Keratinocyte (primary cell): ENCODE measurements at regions not wholly inside any gene's neighbourhood (a gene's known extent, or its start where the extent isn't known, plus 50 kb on each side); places are given as distances from the start of the nearest gene placed in this dataset.
A peak's percentile ranks its signal among the peaks of the same experiment; 100 is the strongest.

Source experiments
- DNase-seq: peaks from one replicate; pipeline ENCODE4 v3.0.0-alpha.2; 2011; ENCODE audit warnings: low read depth, missing footprints, low spot score
- FAIRE-seq: peaks from 2 replicates; lab custom pipeline; 2011; peaks lifted over from hg19 to GRCh38; lab: Jason Lieb, UNC
- H2AFZ ChIP-seq: 2 replicates; pipeline ENCODE4 v1.6.0; 2012; ENCODE audit warnings: low read length, control low read depth, inconsistent platforms; ENCODE audit not compliant: control insufficient read depth
- H3K27ac ChIP-seq: 2 replicates; pipeline ENCODE4 v1.5.1; 2011; ENCODE audit warnings: low read length; ENCODE audit not compliant: control insufficient read depth, insufficient read depth
- H3K27me3 ChIP-seq: 3 replicates; pipeline ENCODE4 v1.6.0; 2011; ENCODE audit warnings: low read length; ENCODE audit not compliant: control insufficient read depth, insufficient read depth; ENCODE audit errors: extremely low read depth
- H3K36me3 ChIP-seq, 2 experiments: 2 replicates in 1 of 2; 3 replicates in 1 of 2; pipeline ENCODE4 v1.5.1; 2011; ENCODE audit warnings: low read length in 2 of 2, mild to moderate bottlenecking in 1 of 2; ENCODE audit not compliant: control insufficient read depth in 2 of 2, insufficient read depth in 2 of 2; ENCODE audit errors: extremely low read depth in 1 of 2
- H3K4me1 ChIP-seq: 3 replicates; pipeline ENCODE4 v1.5.1; 2011; ENCODE audit warnings: low read length; ENCODE audit not compliant: control insufficient read depth, insufficient read depth; ENCODE audit errors: extremely low read depth
- H3K4me2 ChIP-seq: 3 replicates; pipeline ENCODE4 v1.6.0; 2011; ENCODE audit warnings: low read depth, low read length; ENCODE audit not compliant: control insufficient read depth, insufficient read depth; ENCODE audit errors: extremely low read depth
- H3K4me3 ChIP-seq, 3 experiments: fragments of 200-600 bp in 1 of 3; sonication (generic) in 1 of 3; 2 replicates in 2 of 3; 3 replicates in 1 of 3; pipeline ENCODE4 v1.5.1; 2011 to 2016; ENCODE audit warnings: low read length in 3 of 3, mild to moderate bottlenecking in 3 of 3, control low read depth in 2 of 3, inconsistent platforms in 1 of 3, low read depth in 1 of 3, mixed read lengths in 1 of 3, mixed run types in 1 of 3, moderate library complexity in 1 of 3; ENCODE audit not compliant: control insufficient read depth in 2 of 3, insufficient read depth in 2 of 3; ENCODE audit errors: extremely low read depth in 1 of 3
- H3K79me2 ChIP-seq: 2 replicates; pipeline ENCODE4 v1.6.0; 2012; ENCODE audit warnings: low read length; ENCODE audit not compliant: control insufficient read depth, insufficient read depth
- H3K9ac ChIP-seq: 3 replicates; pipeline ENCODE4 v1.6.0; 2011; ENCODE audit warnings: low read length; ENCODE audit not compliant: control insufficient read depth, insufficient read depth; ENCODE audit errors: extremely low read depth
- H3K9me1 ChIP-seq: 3 replicates; pipeline ENCODE4 v1.6.0; 2011; ENCODE audit warnings: low read length; ENCODE audit not compliant: control insufficient read depth, insufficient read depth; ENCODE audit errors: extremely low read depth
- H3K9me3 ChIP-seq: 2 replicates; pipeline ENCODE4 v1.5.1; 2012; ENCODE audit warnings: low read depth, low read length; ENCODE audit not compliant: control insufficient read depth
- H4K20me1 ChIP-seq: 3 replicates; pipeline ENCODE4 v1.6.0; 2011; ENCODE audit warnings: low read length; ENCODE audit not compliant: control insufficient read depth, insufficient read depth; ENCODE audit errors: extremely low read depth
- CTCF ChIP-seq, 3 experiments: IDR thresholded peaks in 1 of 3; conservative IDR thresholded peaks in 1 of 3; optimal IDR thresholded peaks in 1 of 3; 2 replicates in 2 of 3; 3 replicates in 1 of 3; pipeline versions ENCODE3 to v1.5.1; 2011; ENCODE audit warnings: low read length in 3 of 3, mild to moderate bottlenecking in 3 of 3, moderate library complexity in 2 of 3, control low read depth in 1 of 3, inconsistent platforms in 1 of 3; ENCODE audit not compliant: insufficient read depth in 2 of 3; ENCODE audit errors: extremely low read depth in 1 of 3
- EZH2 ChIP-seq: IDR thresholded peaks from one replicate; pipeline ENCODE4 v1.6.1; 2012; ENCODE audit warnings: inconsistent platforms, mild to moderate bottlenecking, low read length, moderate library complexity
- dilution Hi-C: fragments of 300-500 bp; cut with MboI; formaldehyde crosslinking; loops from one replicate; pipeline ENCODE4 v1.7.0; 2020; ENCODE audit warnings: low sequenced_read_pairs; ENCODE audit not compliant: extremely low pct_ligation_motif_present

GRCh38 chr20:61027218-61027617 is 224.8 kb upstream of the CDH4 start:
- no peaks in the 10 kb centered on the region for H3K79me2 ChIP-seq
- no peak overlapping the region for H3K4me3 ChIP-seq
- FAIRE-seq (no peak), DNase-seq (no peak)
- peaks cover 18% of the 10 kb centered on the region for H3K27me3 ChIP-seq
- dilution Hi-C loops: no loop called here
- H3K27ac ChIP-seq: no peak overlapping the region
- no peak overlapping the region for H3K4me2 ChIP-seq
- no peak overlapping the region for H2AFZ ChIP-seq
- H3K36me3 ChIP-seq: no peaks in the 10 kb centered on the region
- no peaks in the 10 kb centered on the region for H3K9me1 ChIP-seq
- H3K4me1 ChIP-seq: no peaks in the 10 kb centered on the region
- no peaks in the 10 kb centered on the region for H3K9me3 ChIP-seq
- no peak overlapping the region for H3K9ac ChIP-seq
- H4K20me1 ChIP-seq: no peaks in the 10 kb centered on the region
- TF ChIP-seq CTCF (optimal IDR thresholded peaks at IDR 0.05 in 1 of 3, IDR thresholded peaks at IDR 0.05 in 1 of 3, conservative IDR thresholded peaks at IDR 0.05 in 1 of 3; ENCODE audit: extremely low read depth in 1 of 3, insufficient read depth in 2 of 3, low read length in 3 of 3): no peak
- TF ChIP-seq EZH2: no peak

GRCh38 chr20:61030130-61030529 is 221.9 kb upstream of the CDH4 start:
- no peaks in the 10 kb centered on the region for H3K36me3 ChIP-seq
- no peaks in the 10 kb centered on the region for H3K79me2 ChIP-seq
- no peak overlapping the region for H2AFZ ChIP-seq
- no peak overlapping the region for H3K4me3 ChIP-seq
- peak; percentile 13 for FAIRE-seq
- H3K27ac ChIP-seq: no peak overlapping the region
- H3K9ac ChIP-seq: no peak overlapping the region
- H3K9me1 ChIP-seq: no peaks in the 10 kb centered on the region
- H3K4me2 ChIP-seq: no peak overlapping the region
- dilution Hi-C loops: no loop called here
- DNase-seq: no peak
- H3K27me3 ChIP-seq: peaks cover 7% of the 10 kb centered on the region
- TF ChIP-seq CTCF (optimal IDR thresholded peaks at IDR 0.05 in 1 of 3, IDR thresholded peaks at IDR 0.05 in 1 of 3, conservative IDR thresholded peaks at IDR 0.05 in 1 of 3; ENCODE audit: extremely low read depth in 1 of 3, insufficient read depth in 2 of 3, low read length in 3 of 3): no peak
- TF ChIP-seq EZH2: no peak
- no peaks in the 10 kb centered on the region for H4K20me1 ChIP-seq
- no peaks in the 10 kb centered on the region for H3K9me3 ChIP-seq
- H3K4me1 ChIP-seq: no peaks in the 10 kb centered on the region
